ENCODE measurements at regions not wholly inside any gene's neighbourhood (a gene's known extent, or its start where the extent isn't known, plus 50 kb on each side); places are given as distances from the start of the nearest gene placed in this dataset.
A peak's percentile ranks its signal among the peaks of the same experiment; 100 is the strongest.

DNA sequence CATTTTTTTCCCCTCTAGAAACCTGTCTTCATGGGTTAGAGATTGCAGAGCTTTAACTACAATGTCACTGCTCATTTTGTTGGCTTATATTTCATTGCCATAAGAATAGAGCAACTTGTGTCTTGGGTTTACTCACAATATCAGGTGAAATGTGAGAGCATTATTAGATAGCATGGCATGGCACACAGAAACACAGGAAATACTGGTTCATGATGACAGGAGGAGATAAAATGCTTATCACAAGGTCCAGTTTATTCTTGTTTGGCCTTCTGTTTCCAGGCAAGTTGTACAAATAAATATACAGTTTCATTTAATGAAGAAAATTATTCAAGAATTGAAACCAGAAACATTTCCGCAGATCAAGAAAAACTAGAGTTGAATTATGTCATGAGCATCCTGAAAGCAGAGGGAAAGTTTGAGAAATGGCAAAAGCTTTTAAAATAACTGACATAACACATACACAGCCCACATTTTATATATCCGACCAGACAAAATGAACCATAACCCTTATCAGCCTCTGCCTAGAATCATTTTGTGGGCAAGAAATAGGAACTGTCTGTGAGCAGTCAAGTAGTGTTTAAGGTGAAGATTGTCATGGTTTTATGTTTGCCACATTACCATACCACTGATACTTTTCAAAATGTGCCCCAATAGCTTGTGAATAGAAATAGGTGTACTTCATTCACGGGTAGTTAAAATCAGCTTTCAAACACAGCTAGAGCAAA, 297.9 kb upstream of the ARGLU1 start:
- TF ChIP-seq, protein P1, sequence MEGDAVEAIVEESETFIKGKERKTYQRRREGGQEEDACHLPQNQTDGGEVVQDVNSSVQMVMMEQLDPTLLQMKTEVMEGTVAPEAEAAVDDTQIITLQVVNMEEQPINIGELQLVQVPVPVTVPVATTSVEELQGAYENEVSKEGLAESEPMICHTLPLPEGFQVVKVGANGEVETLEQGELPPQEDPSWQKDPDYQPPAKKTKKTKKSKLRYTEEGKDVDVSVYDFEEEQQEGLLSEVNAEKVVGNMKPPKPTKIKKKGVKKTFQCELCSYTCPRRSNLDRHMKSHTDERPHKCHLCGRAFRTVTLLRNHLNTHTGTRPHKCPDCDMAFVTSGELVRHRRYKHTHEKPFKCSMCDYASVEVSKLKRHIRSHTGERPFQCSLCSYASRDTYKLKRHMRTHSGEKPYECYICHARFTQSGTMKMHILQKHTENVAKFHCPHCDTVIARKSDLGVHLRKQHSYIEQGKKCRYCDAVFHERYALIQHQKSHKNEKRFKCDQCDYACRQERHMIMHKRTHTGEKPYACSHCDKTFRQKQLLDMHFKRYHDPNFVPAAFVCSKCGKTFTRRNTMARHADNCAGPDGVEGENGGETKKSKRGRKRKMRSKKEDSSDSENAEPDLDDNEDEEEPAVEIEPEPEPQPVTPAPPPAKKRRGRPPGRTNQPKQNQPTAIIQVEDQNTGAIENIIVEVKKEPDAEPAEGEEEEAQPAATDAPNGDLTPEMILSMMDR (IDR thresholded peaks at IDR 0.05; ENCODE audit: low read depth, low read length, missing control alignments), result no peak
- in situ Hi-C loops (cut with HindIII; ENCODE audit: low sequenced_read_pairs), result no loop called here
- H3K4me3 ChIP-seq (ENCODE audit: low read depth, low read length), result no peak overlapping the region
- no peak for DNase-seq (ENCODE audit: low read depth)

DNA sequence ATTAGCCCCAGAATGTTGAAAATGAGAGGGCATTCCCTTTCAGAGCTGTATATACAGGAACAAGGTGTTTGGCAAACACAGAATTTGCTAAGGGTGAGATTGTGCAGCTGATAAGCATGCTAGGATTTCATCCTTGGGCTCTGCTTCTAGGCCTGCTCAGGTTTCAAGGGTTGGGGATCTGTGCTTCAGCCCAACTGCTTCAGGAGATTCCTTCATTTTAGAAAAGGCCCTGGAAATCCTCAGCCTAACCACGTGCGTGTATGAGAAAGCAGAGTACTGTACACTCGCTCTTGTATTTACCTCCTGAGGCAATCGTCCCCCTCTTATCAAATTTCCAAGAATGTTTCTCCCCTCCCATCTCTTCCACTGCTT, 291.6 kb upstream of the ARGLU1 start:
- TF ChIP-seq, protein P1 (IDR thresholded peaks at IDR 0.05; ENCODE audit: low read depth, low read length, missing control alignments), result no peak
- DNase-seq (ENCODE audit: low read depth), result no peak
- in situ Hi-C loops (cut with HindIII; ENCODE audit: low sequenced_read_pairs), result no loop called here
- no peak overlapping the region for H3K4me3 ChIP-seq (ENCODE audit: low read depth, low read length)

DNA sequence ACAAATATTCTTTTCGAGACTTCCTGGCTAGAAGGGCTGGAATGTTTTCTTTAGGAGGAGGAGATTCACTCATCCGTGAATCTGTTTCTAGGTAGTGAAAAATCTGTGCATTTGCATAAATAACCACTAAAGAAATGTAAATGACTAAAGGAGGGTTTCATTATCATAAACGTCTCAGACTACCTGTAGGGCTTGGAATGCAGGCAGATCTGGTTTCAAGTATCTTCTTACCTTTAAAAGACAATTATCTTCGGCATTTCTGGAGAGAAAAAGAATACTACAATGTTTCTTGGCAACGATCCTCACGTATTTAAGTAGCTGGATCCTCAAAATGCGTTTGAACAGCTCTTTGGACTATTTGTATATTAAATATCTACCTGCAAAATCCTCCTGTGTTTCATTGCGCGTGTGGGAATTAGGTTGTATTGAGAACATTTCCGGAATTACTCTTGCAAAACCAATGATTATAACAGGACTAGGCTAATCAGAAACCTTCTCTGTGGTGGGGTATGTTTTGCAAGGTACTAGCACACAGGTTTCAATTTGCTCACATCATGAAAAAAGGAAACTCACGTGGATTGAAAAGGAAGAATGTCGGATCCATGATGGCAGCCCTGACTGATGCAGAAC, 291.1 kb upstream of the ARGLU1 start:
- TF ChIP-seq, protein P1 (IDR thresholded peaks at IDR 0.05; ENCODE audit: low read depth, low read length, missing control alignments), result no peak
- in situ Hi-C loops (cut with HindIII; ENCODE audit: low sequenced_read_pairs), result no loop called here
- H3K4me3 ChIP-seq (ENCODE audit: low read depth, low read length), result no peak overlapping the region
- peak; percentile 18 for DNase-seq (ENCODE audit: low read depth)

DNA sequence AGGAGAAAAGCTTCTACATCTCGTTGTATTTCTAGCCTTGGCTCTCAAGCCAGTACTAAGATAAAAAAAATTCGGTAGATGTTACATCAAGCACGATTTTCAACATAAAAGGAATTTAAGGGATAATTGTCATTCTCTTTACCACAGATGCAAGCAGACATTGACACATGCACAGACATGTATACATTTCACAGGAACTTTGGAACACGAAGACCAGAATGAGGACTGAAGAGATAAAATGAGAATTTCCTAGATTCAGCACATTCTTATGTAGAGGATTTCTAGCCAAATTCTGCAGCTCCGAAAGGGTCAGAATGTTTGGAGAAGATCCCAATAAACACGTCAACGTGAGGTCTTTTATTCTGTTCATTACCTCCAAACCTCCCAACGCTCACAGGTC, 284.5 kb upstream of the ARGLU1 start:
- DNase-seq (ENCODE audit: low read depth), result no peak
- TF ChIP-seq, protein P1 (IDR thresholded peaks at IDR 0.05; ENCODE audit: low read depth, low read length, missing control alignments), result no peak
- H3K4me3 ChIP-seq (ENCODE audit: low read depth, low read length), result no peak overlapping the region
- in situ Hi-C loops (cut with HindIII; ENCODE audit: low sequenced_read_pairs), result loop anchor here (5.0 kb wide), 1 partner anchor 90 kb away; no protein-coding TSS in a partner anchor

DNA sequence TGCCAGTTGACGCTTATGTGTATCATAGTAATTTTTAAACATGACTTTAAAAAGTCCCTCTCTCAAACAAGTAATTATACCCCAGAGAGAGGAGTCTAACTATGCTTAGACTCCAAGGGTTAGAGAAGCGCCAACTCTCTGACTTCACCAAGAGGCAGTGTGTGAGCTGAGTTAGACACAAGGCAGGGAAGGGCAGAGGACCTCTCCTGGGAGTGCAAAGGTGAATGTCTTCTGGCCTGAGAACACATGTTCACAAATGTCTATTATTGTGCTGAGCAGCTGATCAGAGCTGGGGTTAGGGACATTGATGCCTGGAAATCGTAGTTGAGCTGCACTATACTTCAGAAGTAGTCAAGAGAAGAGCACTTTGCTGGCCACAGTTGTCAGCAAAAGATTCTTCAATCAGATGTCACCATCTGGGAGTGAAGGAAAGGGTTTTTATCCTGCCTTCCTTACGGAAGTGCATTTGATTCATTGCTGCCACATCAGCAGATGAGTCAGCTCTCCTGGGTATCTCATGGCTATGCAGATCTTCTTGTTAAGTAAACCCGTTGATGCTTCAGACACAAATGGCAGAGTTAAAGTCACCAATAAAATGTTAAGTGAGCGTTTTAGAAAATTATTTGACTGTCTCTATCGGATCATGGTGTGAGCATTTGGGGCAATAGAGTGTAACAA, 283.2 kb upstream of the ARGLU1 start:
- DNase-seq (ENCODE audit: low read depth), result no peak
- H3K4me3 ChIP-seq (ENCODE audit: low read depth, low read length), result no peak overlapping the region
- in situ Hi-C loops (cut with HindIII; ENCODE audit: low sequenced_read_pairs), result loop anchor here (5.0 kb wide), 1 partner anchor 91 kb away; no protein-coding TSS in a partner anchor
- TF ChIP-seq, protein P1 (IDR thresholded peaks at IDR 0.05; ENCODE audit: low read depth, low read length, missing control alignments), result no peak

DNA sequence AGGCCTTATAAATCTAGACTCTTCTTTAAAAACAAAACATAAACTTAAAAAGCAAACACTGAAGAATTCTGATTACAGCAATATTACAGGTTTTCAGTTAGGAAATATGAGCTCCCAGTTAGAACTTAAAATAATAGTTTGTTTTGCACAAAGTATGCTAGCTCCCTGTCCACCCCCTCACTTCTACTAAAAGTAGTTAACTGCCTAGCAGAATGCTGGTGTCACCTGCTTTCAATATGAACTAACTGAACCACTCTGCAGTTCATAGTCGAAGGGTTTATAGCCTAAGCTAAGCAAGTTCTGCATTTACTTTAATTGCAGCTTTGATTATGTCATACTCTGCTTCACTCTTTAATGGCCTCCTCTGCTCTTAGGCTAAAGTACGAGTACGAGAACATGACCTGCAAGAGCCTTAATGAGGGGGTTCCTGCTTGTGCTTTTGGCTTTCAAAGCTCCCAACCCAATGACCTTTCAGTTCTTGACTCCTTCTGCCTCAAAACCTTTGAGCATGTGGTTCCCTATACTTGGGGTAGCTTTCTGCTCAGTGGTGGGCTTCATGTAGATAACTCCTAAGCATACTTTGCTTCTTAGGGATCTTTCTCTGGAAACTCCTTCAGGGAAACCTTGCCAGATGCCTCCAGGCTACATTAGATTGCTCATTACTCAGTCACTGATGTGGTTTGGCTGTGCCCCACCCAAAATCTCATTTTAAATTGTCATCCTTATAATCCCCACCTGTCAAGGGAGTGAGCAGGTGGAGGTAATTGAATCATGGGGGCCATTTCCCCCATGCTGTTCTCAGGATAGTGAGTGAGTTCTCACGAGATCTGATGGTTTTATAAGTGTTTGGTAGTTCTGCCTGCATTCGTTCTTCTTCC, 278.9 kb upstream of the ARGLU1 start:
- in situ Hi-C loops (cut with HindIII; ENCODE audit: low sequenced_read_pairs), result no loop called here
- TF ChIP-seq, protein P1 (IDR thresholded peaks at IDR 0.05; ENCODE audit: low read depth, low read length, missing control alignments), result no peak
- no peak overlapping the region for H3K4me3 ChIP-seq (ENCODE audit: low read depth, low read length)
- no peak for DNase-seq (ENCODE audit: low read depth)

Measured in astrocyte of the cerebellum (primary cell).